ENCODE measurements at regions not wholly inside any gene's neighbourhood (a gene's known extent, or its start where the extent isn't known, plus 50 kb on each side); places are given as distances from the start of the nearest gene placed in this dataset.
"Not testable (repeated sequence)": the region's sequence is repeated elsewhere in the genome, so short reads cannot be mapped to it uniquely, and the experiment has no call there.

- not testable (repeated sequence) for TF ChIP-seq CTCF, POLR2A (IDR thresholded peaks at IDR 0.05)
Observed at GRCh38 chr7:55688261-55688660, 116.0 kb upstream of the VOPP1 start.

All from thyroid gland (tissue), 4 donors.